ENCODE measurements at regions not wholly inside any gene's neighbourhood (a gene's known extent, or its start where the extent isn't known, plus 50 kb on each side); places are given as distances from the start of the nearest gene placed in this dataset.

- no peaks in the 10 kb centered on the region for H3K36me3 ChIP-seq
- TF ChIP-seq POLR2A (IDR thresholded peaks at IDR 0.05) = no peak
- DNase-seq = no peak
- H3K9me3 ChIP-seq = no peaks in the 10 kb centered on the region
- no peaks in the 10 kb centered on the region for H3K27me3 ChIP-seq
- no peaks in the 10 kb centered on the region for H3K4me1 ChIP-seq
- no peak overlapping the region for H3K4me3 ChIP-seq
- H3K27ac ChIP-seq = no peak overlapping the region
These were observed 1154.0 kb upstream of the CELF2 start for GRCh38 chr10:9863559-9864121.

DNA sequence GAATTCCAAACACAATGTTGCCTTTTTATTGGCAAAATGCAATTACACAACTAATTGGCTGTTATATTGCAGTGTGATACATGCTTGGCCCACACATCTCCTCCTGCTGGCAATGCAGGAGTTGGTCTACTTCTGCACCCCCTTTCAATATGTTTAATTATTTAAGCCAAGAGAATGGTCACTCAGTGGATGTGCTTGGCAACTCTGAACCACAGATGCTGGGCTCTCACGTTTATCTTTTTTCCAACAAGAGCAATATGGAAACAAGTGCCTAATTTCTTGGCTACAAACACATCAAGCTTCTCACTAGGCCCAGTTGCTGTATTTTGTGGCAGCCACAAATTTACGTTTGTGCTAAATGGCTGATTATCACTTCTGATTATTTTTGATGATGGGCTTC lies 1149.2 kb upstream of the CELF2 start:
- H3K36me3 ChIP-seq = no peaks in the 10 kb centered on the region
- no peak for DNase-seq
- no peaks in the 10 kb centered on the region for H3K27me3 ChIP-seq
- H3K27ac ChIP-seq = no peak overlapping the region
- H3K9me3 ChIP-seq = no peaks in the 10 kb centered on the region
- TF ChIP-seq POLR2A (IDR thresholded peaks at IDR 0.05) (no peak), CTCF (IDR thresholded peaks at IDR 0.05) (no peak)
- H3K4me3 ChIP-seq = no peak overlapping the region
- H3K4me1 ChIP-seq = no peaks in the 10 kb centered on the region

GRCh38 chr10:9869205-9869604 lies 1148.5 kb upstream of the CELF2 start:
- H3K36me3 ChIP-seq = no peaks in the 10 kb centered on the region
- no peaks in the 10 kb centered on the region for H3K27me3 ChIP-seq
- no peaks in the 10 kb centered on the region for H3K9me3 ChIP-seq
- TF ChIP-seq POLR2A (IDR thresholded peaks at IDR 0.05) (no peak), CTCF (IDR thresholded peaks at IDR 0.05) (no peak)
- H3K27ac ChIP-seq = no peak overlapping the region
- DNase-seq = no peak
- H3K4me3 ChIP-seq = no peak overlapping the region
- no peaks in the 10 kb centered on the region for H3K4me1 ChIP-seq

DNA sequence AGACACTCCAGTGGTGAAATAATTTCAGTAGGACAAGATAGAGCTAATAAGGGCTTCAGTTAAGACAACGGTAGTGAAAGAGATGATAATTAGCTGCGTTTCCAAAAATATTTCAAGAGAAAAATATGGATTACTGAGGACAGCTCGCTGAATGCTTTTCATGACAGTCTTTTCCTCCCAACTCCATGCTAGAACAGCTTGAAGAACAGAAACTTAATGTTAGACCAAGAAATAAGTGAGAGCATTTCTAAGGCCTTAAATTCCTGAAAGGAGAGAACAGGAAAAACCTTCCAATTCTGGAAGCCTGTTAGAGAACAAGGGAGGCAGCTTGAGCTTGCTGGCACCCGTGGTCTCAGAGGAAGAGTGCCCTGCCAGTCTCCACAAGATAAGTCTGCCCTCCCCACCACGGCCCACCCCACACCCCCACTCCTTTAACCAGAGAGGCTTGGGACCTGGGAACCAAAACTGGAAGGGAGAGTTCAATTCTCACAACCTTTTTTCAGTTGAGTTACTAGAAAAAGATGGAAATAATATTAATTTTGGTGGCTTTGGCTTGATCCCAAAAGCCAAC lies 1148.0 kb upstream of the CELF2 start:
- Histone ChIP-seq H3K27me3 (no peaks in the 10 kb centered on the region), H3K4me1 (no peaks in the 10 kb centered on the region), H3K36me3 (no peaks in the 10 kb centered on the region), H3K4me3 (no peak overlapping the region), H3K27ac (no peak overlapping the region), H3K9me3 (no peaks in the 10 kb centered on the region)
- TF ChIP-seq CTCF (IDR thresholded peaks at IDR 0.05) (no peak), POLR2A (IDR thresholded peaks at IDR 0.05) (no peak)
- DNase-seq = no peak

DNA sequence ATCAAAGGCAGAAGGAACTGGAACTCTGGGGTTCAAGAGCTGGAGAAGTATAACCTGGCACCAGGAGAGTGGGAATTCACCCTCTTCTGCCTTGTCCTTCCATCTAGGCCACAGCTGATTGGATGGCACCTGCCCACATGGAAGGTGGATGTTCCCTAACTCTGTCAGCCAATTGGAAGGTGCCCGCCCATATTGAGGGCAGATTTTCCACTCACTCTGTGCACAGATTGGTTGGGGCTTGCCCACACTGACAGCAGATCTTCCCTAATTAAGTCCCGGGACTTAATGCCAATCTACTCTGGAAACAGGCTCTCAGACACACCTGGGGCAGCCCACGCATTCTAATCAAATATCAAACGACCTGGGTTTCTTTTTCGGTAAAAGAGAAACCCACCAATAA lies 1142.3 kb upstream of the CELF2 start:
- Histone ChIP-seq H3K36me3 (no peaks in the 10 kb centered on the region), H3K4me3 (no peak overlapping the region)

DNA sequence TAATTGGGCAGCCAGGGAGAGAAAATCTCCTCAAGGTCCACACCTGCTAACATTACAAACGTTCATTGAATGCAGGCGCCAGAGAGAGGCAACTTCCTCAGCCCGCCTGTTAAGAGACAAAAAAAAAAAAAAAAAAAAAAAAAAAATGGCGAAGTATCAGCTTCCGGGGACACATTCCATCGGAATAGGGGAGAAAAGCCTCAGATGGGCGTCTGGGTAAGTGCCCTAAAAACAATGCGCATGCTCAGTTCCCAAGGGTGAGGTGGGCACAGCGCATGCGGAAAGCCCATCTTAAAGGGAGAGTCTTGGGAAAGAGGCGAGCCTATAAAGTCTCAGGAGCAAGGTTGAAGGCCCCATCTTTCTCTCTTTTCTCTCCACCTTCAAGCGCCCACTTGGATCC lies 1139.7 kb upstream of the CELF2 start:
- Histone ChIP-seq H3K27ac (no peak overlapping the region), H3K36me3 (no peaks in the 10 kb centered on the region), H3K4me3 (no peak overlapping the region), H3K9me3 (no peaks in the 10 kb centered on the region), H3K4me1 (no peaks in the 10 kb centered on the region), H3K27me3 (no peaks in the 10 kb centered on the region)
- TF ChIP-seq POLR2A (IDR thresholded peaks at IDR 0.05) (no peak), CTCF (IDR thresholded peaks at IDR 0.05) (no peak)
- no peak for DNase-seq

More for the DNA sequence above, 1142.3 kb upstream of the CELF2 start:
- H3K27ac ChIP-seq = no peak overlapping the region
- TF ChIP-seq POLR2A (IDR thresholded peaks at IDR 0.05) = no peak
- no peak for TF ChIP-seq CTCF (IDR thresholded peaks at IDR 0.05)
- no peaks in the 10 kb centered on the region for H3K9me3 ChIP-seq
- no peak for DNase-seq
- H3K27me3 ChIP-seq = no peaks in the 10 kb centered on the region
- no peaks in the 10 kb centered on the region for H3K4me1 ChIP-seq
